Mesodermal cell (in vitro differentiated cells): ENCODE measurements at regions not wholly inside any gene's neighbourhood (a gene's known extent, or its start where the extent isn't known, plus 50 kb on each side); places are given as distances from the start of the nearest gene placed in this dataset.

Experiments
- H3K27ac ChIP-seq: 2 replicates; pipeline ENCODE4 v1.7.0; 2013; ENCODE audit warnings: mild to moderate bottlenecking, low read depth, low read length, moderate library complexity; ENCODE audit not compliant: severe bottlenecking
- H3K36me3 ChIP-seq: 2 replicates; pipeline ENCODE4 v1.7.1; 2013; ENCODE audit warnings: mild to moderate bottlenecking, low read length, moderate library complexity; ENCODE audit not compliant: control insufficient read depth, insufficient read depth
- H3K4me1 ChIP-seq: one replicate; pipeline ENCODE4 v1.7.1; 2013; ENCODE audit warnings: mild to moderate bottlenecking, low read length; ENCODE audit not compliant: insufficient read depth, control insufficient read depth, poor library complexity, severe bottlenecking
- H3K4me3 ChIP-seq: 2 replicates; pipeline ENCODE4 v1.7.0; 2013; ENCODE audit warnings: low read length, control low read depth, mild to moderate bottlenecking; ENCODE audit not compliant: insufficient read depth, poor library complexity, severe bottlenecking; ENCODE audit errors: extremely low read depth
- H3K9me3 ChIP-seq: 2 replicates; pipeline ENCODE4 v1.7.1; 2013; ENCODE audit warnings: mild to moderate bottlenecking, low read length, moderate library complexity; ENCODE audit not compliant: control insufficient read depth
- WGBS, 2 experiments: methylation state at CpG; one replicate each; pipeline ENCODE4 v1.1.5; 2013; ENCODE audit warnings: missing lambda C conversion rate in 2 of 2; ENCODE audit not compliant: insufficient coverage in 2 of 2; 5-methylcytosine and 5-hydroxymethylcytosine counted together

GRCh38 chr7:131699323-131699722 is 142.9 kb upstream of the PODXL start:
- no peaks in the 10 kb centered on the region for H3K36me3 ChIP-seq
- H3K27ac ChIP-seq = no peak overlapping the region
- no peak overlapping the region for H3K4me3 ChIP-seq
- H3K9me3 ChIP-seq = no peaks in the 10 kb centered on the region
- no peaks in the 10 kb centered on the region for H3K4me1 ChIP-seq
- no CpG with 5 or more reads among the region's 1 CpG for WGBS, 2 experiments

- Histone ChIP-seq H3K36me3 (no peaks in the 10 kb centered on the region), H3K27ac (no peak overlapping the region), H3K4me3 (no peak overlapping the region), H3K4me1 (no peaks in the 10 kb centered on the region), H3K9me3 (no peaks in the 10 kb centered on the region)
- WGBS, 2 experiments = 32 to 40% methylated on average over 23 to 25 of the region's 30 CpGs
Observed at GRCh38 chr7:131692131-131692960, 135.9 kb upstream of the PODXL start.

- Histone ChIP-seq H3K9me3 (no peaks in the 10 kb centered on the region), H3K4me1 (no peaks in the 10 kb centered on the region), H3K27ac (no peak overlapping the region), H3K4me3 (no peak overlapping the region), H3K36me3 (no peaks in the 10 kb centered on the region)
- 17 to 78% methylated on average over 1 to 7 of the region's 12 CpGs for WGBS, 2 experiments
Observed at GRCh38 chr7:131691454-131692130, 135.2 kb upstream of the PODXL start.

GRCh38 chr7:131690441-131690840 is 134.0 kb upstream of the PODXL start:
- H3K4me3 ChIP-seq = no peak overlapping the region
- no peaks in the 10 kb centered on the region for H3K4me1 ChIP-seq
- H3K27ac ChIP-seq = no peak overlapping the region
- 89 to 93% methylated on average over 11 to 12 of the region's 12 CpGs for WGBS, 2 experiments
- no peaks in the 10 kb centered on the region for H3K9me3 ChIP-seq
- H3K36me3 ChIP-seq = no peaks in the 10 kb centered on the region

GRCh38 chr7:131689662-131690234 is 133.3 kb upstream of the PODXL start:
- no peak overlapping the region for H3K27ac ChIP-seq
- H3K9me3 ChIP-seq = no peaks in the 10 kb centered on the region
- WGBS, 2 experiments = 84 to 92% methylated on average over 16 to 18 of the region's 19 CpGs

GRCh38 chr7:131688738-131689661 is 132.6 kb upstream of the PODXL start:
- 77 to 88% methylated on average over 7 to 9 of the region's 12 CpGs for WGBS, 2 experiments
- H3K36me3 ChIP-seq = no peaks in the 10 kb centered on the region
- H3K27ac ChIP-seq = no peak overlapping the region
- H3K4me3 ChIP-seq = no peak overlapping the region
- H3K4me1 ChIP-seq = no peaks in the 10 kb centered on the region
- H3K9me3 ChIP-seq = no peaks in the 10 kb centered on the region

More at GRCh38 chr7:131689662-131690234, 133.3 kb upstream of the PODXL start:
- Histone ChIP-seq H3K36me3 (no peaks in the 10 kb centered on the region), H3K4me3 (no peak overlapping the region), H3K4me1 (no peaks in the 10 kb centered on the region)

- H3K4me1 ChIP-seq = no peaks in the 10 kb centered on the region
- H3K27ac ChIP-seq = no peak overlapping the region
- WGBS, 2 experiments = 91 to 92% methylated on average over 7 of the region's 9 CpGs
- H3K36me3 ChIP-seq = no peaks in the 10 kb centered on the region
- no peaks in the 10 kb centered on the region for H3K9me3 ChIP-seq
- H3K4me3 ChIP-seq = no peak overlapping the region
Observed at GRCh38 chr7:131687296-131687695, 130.9 kb upstream of the PODXL start.

- Histone ChIP-seq H3K36me3 (no peaks in the 10 kb centered on the region), H3K4me3 (no peak overlapping the region), H3K27ac (no peak overlapping the region), H3K9me3 (no peaks in the 10 kb centered on the region), H3K4me1 (no peaks in the 10 kb centered on the region)
Observed at GRCh38 chr7:131686833-131687232, 130.4 kb upstream of the PODXL start.

- Histone ChIP-seq H3K9me3 (no peaks in the 10 kb centered on the region), H3K36me3 (no peaks in the 10 kb centered on the region), H3K4me1 (no peaks in the 10 kb centered on the region), H3K27ac (no peak overlapping the region), H3K4me3 (no peak overlapping the region)
- WGBS, 2 experiments = 84 to 92% methylated on average over 5 of the region's 5 CpGs
Observed at GRCh38 chr7:131683536-131684125, 127.2 kb upstream of the PODXL start.

GRCh38 chr7:131681961-131682360 is 125.5 kb upstream of the PODXL start:
- Histone ChIP-seq H3K4me1 (no peaks in the 10 kb centered on the region), H3K27ac (no peak overlapping the region), H3K36me3 (no peaks in the 10 kb centered on the region), H3K9me3 (no peaks in the 10 kb centered on the region), H3K4me3 (no peak overlapping the region)
- 58 to 77% methylated on average over 1 of the region's 1 CpG for WGBS, 2 experiments
